GM23338 (cell line): ENCODE measurements at regions not wholly inside any gene's neighbourhood (a gene's known extent, or its start where the extent isn't known, plus 50 kb on each side); places are given as distances from the start of the nearest gene placed in this dataset.
A peak's percentile ranks its signal among the peaks of the same experiment; 100 is the strongest.

ENCODE experiments used
- ATAC-seq: fragments of 200-7000 bp; cut with Tn5 transposase; 3 replicates; pipeline ENCODE4 v1.9.1; 2020
- DNase-seq: peaks from one replicate; pipeline ENCODE4 v3.0.0-alpha.2; 2015; ENCODE audit warnings: low spot score
- H2AFZ ChIP-seq: fragments of 200-600 bp; sonication (generic); 2 replicates; pipeline ENCODE4 v1.8.0; 2016; ENCODE audit warnings: antibody characterized with exemption, mild to moderate bottlenecking, moderate library complexity
- H3F3A ChIP-seq: fragments of 200-600 bp; sonication (generic); replicated peaks from 2 replicates; pipeline ENCODE4 v1.8.0; 2017; ENCODE audit warnings: antibody characterized with exemption, mixed run types, low read depth
- H3K27ac ChIP-seq: fragments of 200-600 bp; sonication (generic); 2 replicates; pipeline ENCODE4 v1.6.1; 2016; ENCODE audit warnings: low read depth
- H3K27me3 ChIP-seq: fragments of 200-600 bp; sonication (generic); 2 replicates; pipeline ENCODE4 v1.8.0; 2016; ENCODE audit warnings: mild to moderate bottlenecking, mixed run types, moderate library complexity; ENCODE audit not compliant: insufficient read depth
- H3K36me3 ChIP-seq: fragments of 200-600 bp; sonication (generic); 2 replicates; pipeline ENCODE4 v1.8.0; 2016; ENCODE audit warnings: mild to moderate bottlenecking; ENCODE audit not compliant: insufficient read depth
- H3K4me1 ChIP-seq: fragments of 200-600 bp; sonication (generic); 2 replicates; pipeline ENCODE4 v1.8.0; 2016; ENCODE audit warnings: mild to moderate bottlenecking, moderate library complexity; ENCODE audit not compliant: insufficient read depth
- H3K4me2 ChIP-seq: fragments of 200-600 bp; sonication (generic); 2 replicates; pipeline ENCODE4 v1.7.1; 2017; ENCODE audit warnings: mixed run types
- H3K4me3 ChIP-seq: fragments of 200-600 bp; sonication (generic); 2 replicates; pipeline ENCODE4 v1.6.1; 2016; ENCODE audit warnings: mixed run types
- H3K79me2 ChIP-seq: fragments of 200-600 bp; sonication (generic); replicated peaks from 2 replicates; pipeline ENCODE4 v1.8.0; 2017; ENCODE audit warnings: mild to moderate bottlenecking; ENCODE audit not compliant: insufficient read depth
- H3K9me2 ChIP-seq: fragments of 200-600 bp; sonication (generic); 2 replicates; pipeline ENCODE4 v1.8.0; 2017; ENCODE audit not compliant: insufficient read depth
- H4K20me1 ChIP-seq: fragments of 200-600 bp; sonication (generic); replicated peaks from 2 replicates; pipeline ENCODE4 v1.8.0; 2017; ENCODE audit warnings: mild to moderate bottlenecking; ENCODE audit not compliant: insufficient read depth
- H3K27ac Mint-ChIP-seq: 2 replicates; pipeline ENCODE4 v1.8.0; 2020; ENCODE audit warnings: inconsistent platforms, mild to moderate bottlenecking, moderate library complexity, mixed read lengths
- H3K27me3 Mint-ChIP-seq: 3 replicates; pipeline ENCODE4 v1.8.0; 2022; ENCODE audit warnings: low read depth, mild to moderate bottlenecking, moderate library complexity, mixed read lengths, inconsistent platforms; ENCODE audit not compliant: insufficient read depth, poor library complexity
- H3K36me3 Mint-ChIP-seq: 3 replicates; pipeline ENCODE4 v1.8.0; 2021; ENCODE audit warnings: low read depth, mild to moderate bottlenecking, inconsistent platforms, moderate library complexity, mixed read lengths
- H3K4me1 Mint-ChIP-seq: 3 replicates; pipeline ENCODE4 v1.8.0; 2020; ENCODE audit warnings: mild to moderate bottlenecking, inconsistent platforms, mixed read lengths
- H3K4me3 Mint-ChIP-seq: 3 replicates; pipeline ENCODE4 v1.8.0; 2021; ENCODE audit warnings: moderate library complexity, mild to moderate bottlenecking, inconsistent platforms, mixed read lengths
- H3K9me3 Mint-ChIP-seq: 3 replicates; pipeline ENCODE4 v1.8.0; 2020; ENCODE audit warnings: moderate library complexity, mild to moderate bottlenecking, inconsistent platforms, mixed read lengths
- JUNB ChIP-seq: IDR thresholded peaks from one replicate; pipeline ENCODE4 v1.6.1; 2016; ENCODE audit warnings: antibody characterized with exemption; ENCODE audit not compliant: unreplicated experiment
- POLR2AphosphoS5 ChIP-seq: IDR thresholded peaks from 2 replicates; pipeline ENCODE4 v1.6.1; 2016; ENCODE audit warnings: antibody characterized with exemption, low read depth
- STAT1 ChIP-seq: IDR thresholded peaks from one replicate; pipeline ENCODE4 v1.6.1; 2016; ENCODE audit warnings: antibody characterized with exemption; ENCODE audit not compliant: unreplicated experiment
- TF ChIP-seq, protein P1 (sequence below), 2 experiments: fragments of 200-600 bp in 1 of 2; sonication (generic) in 1 of 2; conservative IDR thresholded peaks; 2 replicates each; pipeline versions ENCODE4 v1.5.1 to v1.6.1; 2016 to 2017; ENCODE audit warnings: antibody characterized with exemption in 2 of 2, low read depth in 2 of 2, mild to moderate bottlenecking in 2 of 2, moderate library complexity in 1 of 2
- TF ChIP-seq, protein P2 (sequence below): IDR thresholded peaks from one replicate; pipeline ENCODE4 v1.6.1; 2018; ENCODE audit warnings: antibody characterized with exemption; ENCODE audit not compliant: unreplicated experiment
- TF ChIP-seq, protein P3 (sequence below): IDR thresholded peaks from 2 replicates; pipeline ENCODE4 v1.6.1; 2016; ENCODE audit warnings: antibody characterized with exemption

DNA sequence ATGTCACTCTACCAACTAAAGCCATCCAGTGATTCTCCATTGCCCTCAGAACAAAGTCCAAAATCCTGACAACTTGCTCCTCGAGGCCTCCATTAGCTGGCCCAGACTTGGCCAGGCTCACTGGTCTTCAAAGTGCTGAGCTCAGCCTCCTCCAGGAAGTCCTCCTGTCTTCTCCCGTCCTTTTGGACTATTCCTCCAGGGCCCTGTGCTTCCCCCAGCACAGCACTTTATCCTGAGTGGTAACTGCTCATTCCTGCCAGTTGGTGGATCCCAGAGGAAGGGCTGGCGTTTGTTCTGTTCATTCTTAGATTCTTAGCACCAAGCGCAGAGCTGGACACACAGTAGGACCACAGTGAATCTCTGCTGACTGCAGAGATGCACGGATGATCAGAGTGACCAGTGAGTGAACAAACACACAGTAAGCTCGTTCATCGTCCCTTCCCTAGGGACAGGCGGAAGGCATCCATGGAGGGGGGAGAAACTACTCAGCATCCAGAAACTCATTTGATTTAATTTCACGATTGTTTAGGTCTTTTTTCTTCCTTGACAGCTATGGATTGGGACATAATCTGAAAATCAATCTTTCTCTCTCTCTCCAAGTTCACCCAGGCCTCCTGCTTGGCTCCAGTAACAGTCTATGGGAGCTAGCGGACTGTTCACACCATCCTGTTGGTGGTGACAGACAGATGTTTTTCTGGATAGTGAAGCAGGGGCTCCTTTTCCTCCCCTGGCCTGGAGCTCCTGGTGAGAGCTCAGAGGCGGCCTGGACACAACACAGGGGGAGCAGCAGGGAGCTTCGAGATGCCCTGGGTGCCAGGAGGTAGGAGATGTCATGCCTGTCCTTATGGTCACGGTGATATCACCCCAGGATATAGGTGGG lies 180.2 kb downstream of the PTPRU start:
- H3K27ac Mint-ChIP-seq = no peak overlapping the region

DNA sequence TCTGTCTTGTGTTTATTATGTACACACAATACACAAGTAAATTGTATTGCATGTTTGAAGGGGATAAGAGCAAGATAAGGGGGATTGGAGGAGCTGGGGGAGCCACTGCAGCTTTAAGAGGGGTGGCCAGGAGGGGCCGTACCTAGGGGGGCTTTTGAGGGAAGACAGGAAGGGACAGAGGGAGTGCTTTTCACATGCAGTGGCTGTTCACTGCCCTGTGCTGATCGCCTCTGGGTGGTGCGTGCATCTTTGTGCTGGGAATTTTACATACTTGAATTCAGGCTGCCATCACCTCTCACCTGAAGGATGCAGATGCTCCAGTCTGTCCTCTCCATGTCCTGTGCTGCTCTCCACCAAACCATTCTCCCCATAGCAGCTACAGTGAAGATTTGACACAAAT lies 179.5 kb downstream of the PTPRU start:
- ATAC-seq (no peak), DNase-seq (no peak)
- Histone ChIP-seq H3K9me2 (no peaks in the 10 kb centered on the region), H3K36me3 (no peaks in the 10 kb centered on the region), H3K79me2 (no peaks in the 10 kb centered on the region), H3K4me3 (no peak overlapping the region), H3K27me3 (no peaks in the 10 kb centered on the region), H2AFZ (no peak overlapping the region; the same call in 1 of the 2 replicates), H3F3A (no peaks in the 10 kb centered on the region), H3K4me1 (no peaks in the 10 kb centered on the region), H4K20me1 (no peaks in the 10 kb centered on the region), H3K4me2 (no peak overlapping the region), H3K27ac (no peak overlapping the region)
- Mint-ChIP-seq H3K9me3 (no peaks in the 10 kb centered on the region; the same call in 2 of the 3 replicates), H3K27ac (no peak overlapping the region), H3K36me3 (no peaks in the 10 kb centered on the region), H3K4me1 (peaks cover 13% of the 10 kb centered on the region), H3K27me3 (peaks cover 9% of the 10 kb centered on the region), H3K4me3 (no peak overlapping the region)
- TF ChIP-seq JUNB = no peak
- no peak for TF ChIP-seq POLR2AphosphoS5
- TF ChIP-seq, protein P1, sequence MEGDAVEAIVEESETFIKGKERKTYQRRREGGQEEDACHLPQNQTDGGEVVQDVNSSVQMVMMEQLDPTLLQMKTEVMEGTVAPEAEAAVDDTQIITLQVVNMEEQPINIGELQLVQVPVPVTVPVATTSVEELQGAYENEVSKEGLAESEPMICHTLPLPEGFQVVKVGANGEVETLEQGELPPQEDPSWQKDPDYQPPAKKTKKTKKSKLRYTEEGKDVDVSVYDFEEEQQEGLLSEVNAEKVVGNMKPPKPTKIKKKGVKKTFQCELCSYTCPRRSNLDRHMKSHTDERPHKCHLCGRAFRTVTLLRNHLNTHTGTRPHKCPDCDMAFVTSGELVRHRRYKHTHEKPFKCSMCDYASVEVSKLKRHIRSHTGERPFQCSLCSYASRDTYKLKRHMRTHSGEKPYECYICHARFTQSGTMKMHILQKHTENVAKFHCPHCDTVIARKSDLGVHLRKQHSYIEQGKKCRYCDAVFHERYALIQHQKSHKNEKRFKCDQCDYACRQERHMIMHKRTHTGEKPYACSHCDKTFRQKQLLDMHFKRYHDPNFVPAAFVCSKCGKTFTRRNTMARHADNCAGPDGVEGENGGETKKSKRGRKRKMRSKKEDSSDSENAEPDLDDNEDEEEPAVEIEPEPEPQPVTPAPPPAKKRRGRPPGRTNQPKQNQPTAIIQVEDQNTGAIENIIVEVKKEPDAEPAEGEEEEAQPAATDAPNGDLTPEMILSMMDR (conservative IDR thresholded peaks at IDR 0.05; ENCODE audit: low read depth in 2 of 2) = 0 out of 4 replicates have a peak, but pooled peaks of 1 of the 2 experiments have one; percentile 6
- TF ChIP-seq STAT1 = no peak
- TF ChIP-seq, protein P2, sequence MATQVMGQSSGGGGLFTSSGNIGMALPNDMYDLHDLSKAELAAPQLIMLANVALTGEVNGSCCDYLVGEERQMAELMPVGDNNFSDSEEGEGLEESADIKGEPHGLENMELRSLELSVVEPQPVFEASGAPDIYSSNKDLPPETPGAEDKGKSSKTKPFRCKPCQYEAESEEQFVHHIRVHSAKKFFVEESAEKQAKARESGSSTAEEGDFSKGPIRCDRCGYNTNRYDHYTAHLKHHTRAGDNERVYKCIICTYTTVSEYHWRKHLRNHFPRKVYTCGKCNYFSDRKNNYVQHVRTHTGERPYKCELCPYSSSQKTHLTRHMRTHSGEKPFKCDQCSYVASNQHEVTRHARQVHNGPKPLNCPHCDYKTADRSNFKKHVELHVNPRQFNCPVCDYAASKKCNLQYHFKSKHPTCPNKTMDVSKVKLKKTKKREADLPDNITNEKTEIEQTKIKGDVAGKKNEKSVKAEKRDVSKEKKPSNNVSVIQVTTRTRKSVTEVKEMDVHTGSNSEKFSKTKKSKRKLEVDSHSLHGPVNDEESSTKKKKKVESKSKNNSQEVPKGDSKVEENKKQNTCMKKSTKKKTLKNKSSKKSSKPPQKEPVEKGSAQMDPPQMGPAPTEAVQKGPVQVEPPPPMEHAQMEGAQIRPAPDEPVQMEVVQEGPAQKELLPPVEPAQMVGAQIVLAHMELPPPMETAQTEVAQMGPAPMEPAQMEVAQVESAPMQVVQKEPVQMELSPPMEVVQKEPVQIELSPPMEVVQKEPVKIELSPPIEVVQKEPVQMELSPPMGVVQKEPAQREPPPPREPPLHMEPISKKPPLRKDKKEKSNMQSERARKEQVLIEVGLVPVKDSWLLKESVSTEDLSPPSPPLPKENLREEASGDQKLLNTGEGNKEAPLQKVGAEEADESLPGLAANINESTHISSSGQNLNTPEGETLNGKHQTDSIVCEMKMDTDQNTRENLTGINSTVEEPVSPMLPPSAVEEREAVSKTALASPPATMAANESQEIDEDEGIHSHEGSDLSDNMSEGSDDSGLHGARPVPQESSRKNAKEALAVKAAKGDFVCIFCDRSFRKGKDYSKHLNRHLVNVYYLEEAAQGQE = no peak

More for the DNA sequence above, 180.2 kb downstream of the PTPRU start:
- TF ChIP-seq, protein P3, sequence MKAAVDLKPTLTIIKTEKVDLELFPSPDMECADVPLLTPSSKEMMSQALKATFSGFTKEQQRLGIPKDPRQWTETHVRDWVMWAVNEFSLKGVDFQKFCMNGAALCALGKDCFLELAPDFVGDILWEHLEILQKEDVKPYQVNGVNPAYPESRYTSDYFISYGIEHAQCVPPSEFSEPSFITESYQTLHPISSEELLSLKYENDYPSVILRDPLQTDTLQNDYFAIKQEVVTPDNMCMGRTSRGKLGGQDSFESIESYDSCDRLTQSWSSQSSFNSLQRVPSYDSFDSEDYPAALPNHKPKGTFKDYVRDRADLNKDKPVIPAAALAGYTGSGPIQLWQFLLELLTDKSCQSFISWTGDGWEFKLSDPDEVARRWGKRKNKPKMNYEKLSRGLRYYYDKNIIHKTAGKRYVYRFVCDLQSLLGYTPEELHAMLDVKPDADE = no peak
- TF ChIP-seq, protein P1 (conservative IDR thresholded peaks at IDR 0.05; ENCODE audit: low read depth in 2 of 2) = peak; percentile 42 to 52
- peaks cover 2% of the 10 kb centered on the region; the same call in 1 of the 3 replicates for H3K9me3 Mint-ChIP-seq
- no peaks in the 10 kb centered on the region for H3K36me3 Mint-ChIP-seq
- H3K4me3 ChIP-seq = no peak overlapping the region
- H3K36me3 ChIP-seq = no peaks in the 10 kb centered on the region
- H3K27ac ChIP-seq = no peak overlapping the region
- no peak overlapping the region; the same call in 1 of the 2 replicates for H2AFZ ChIP-seq
- ATAC-seq = peak; percentile 75
- H3K9me2 ChIP-seq = no peaks in the 10 kb centered on the region
- peaks cover 9% of the 10 kb centered on the region for H3K27me3 Mint-ChIP-seq
- no peaks in the 10 kb centered on the region for H3K4me1 ChIP-seq
- peak; percentile 57 for DNase-seq
- H3F3A ChIP-seq = no peaks in the 10 kb centered on the region
- H4K20me1 ChIP-seq = no peaks in the 10 kb centered on the region
- no peak overlapping the region for H3K4me3 Mint-ChIP-seq
- no peak overlapping the region for H3K4me2 ChIP-seq
- peaks cover 13% of the 10 kb centered on the region for H3K4me1 Mint-ChIP-seq
- no peaks in the 10 kb centered on the region for H3K27me3 ChIP-seq
- H3K79me2 ChIP-seq = no peaks in the 10 kb centered on the region
